ENCODE measurements at regions not wholly inside any gene's neighbourhood (a gene's known extent, or its start where the extent isn't known, plus 50 kb on each side); places are given as distances from the start of the nearest gene placed in this dataset.
A peak's percentile ranks its signal among the peaks of the same experiment; 100 is the strongest.

GRCh38 chr7:101743241-101743994 is 74.0 kb upstream of the CUX1 start:
- TF ChIP-seq, protein P1, sequence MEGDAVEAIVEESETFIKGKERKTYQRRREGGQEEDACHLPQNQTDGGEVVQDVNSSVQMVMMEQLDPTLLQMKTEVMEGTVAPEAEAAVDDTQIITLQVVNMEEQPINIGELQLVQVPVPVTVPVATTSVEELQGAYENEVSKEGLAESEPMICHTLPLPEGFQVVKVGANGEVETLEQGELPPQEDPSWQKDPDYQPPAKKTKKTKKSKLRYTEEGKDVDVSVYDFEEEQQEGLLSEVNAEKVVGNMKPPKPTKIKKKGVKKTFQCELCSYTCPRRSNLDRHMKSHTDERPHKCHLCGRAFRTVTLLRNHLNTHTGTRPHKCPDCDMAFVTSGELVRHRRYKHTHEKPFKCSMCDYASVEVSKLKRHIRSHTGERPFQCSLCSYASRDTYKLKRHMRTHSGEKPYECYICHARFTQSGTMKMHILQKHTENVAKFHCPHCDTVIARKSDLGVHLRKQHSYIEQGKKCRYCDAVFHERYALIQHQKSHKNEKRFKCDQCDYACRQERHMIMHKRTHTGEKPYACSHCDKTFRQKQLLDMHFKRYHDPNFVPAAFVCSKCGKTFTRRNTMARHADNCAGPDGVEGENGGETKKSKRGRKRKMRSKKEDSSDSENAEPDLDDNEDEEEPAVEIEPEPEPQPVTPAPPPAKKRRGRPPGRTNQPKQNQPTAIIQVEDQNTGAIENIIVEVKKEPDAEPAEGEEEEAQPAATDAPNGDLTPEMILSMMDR (IDR thresholded peaks at IDR 0.05; ENCODE audit: control extremely low read depth in 1 of 3, insufficient read depth in 1 of 3, low read depth in 1 of 3, low read length in 3 of 3), result peak in 1 of 3 experiments; percentile 8; a peak in 1 of 4 replicates
- TF ChIP-seq MAX (IDR thresholded peaks at IDR 0.05) (no peak), SAP30 (IDR thresholded peaks at IDR 0.05; ENCODE audit: insufficient read depth, insufficient replicate concordance, low read length) (no peak), CEBPB (IDR thresholded peaks at IDR 0.05; ENCODE audit: low read depth, low read length) (no peak), GTF2F1 (IDR thresholded peaks at IDR 0.05; ENCODE audit: borderline replicate concordance, low read depth, low read length) (no peak), RBBP5 (IDR thresholded peaks at IDR 0.05; ENCODE audit: borderline replicate concordance, low read depth, low read length) (no peak)
